LNCAP (cell line): ENCODE measurements at regions not wholly inside any gene's neighbourhood (a gene's known extent, or its start where the extent isn't known, plus 50 kb on each side); places are given as distances from the start of the nearest gene placed in this dataset.

ENCODE experiments used
- TF ChIP-seq, protein P1 (sequence below): fragments of 450-650 bp; IDR thresholded peaks from 2 replicates; pipeline ENCODE4 v1.5.1; 2017; ENCODE audit warnings: mild to moderate bottlenecking

DNA sequence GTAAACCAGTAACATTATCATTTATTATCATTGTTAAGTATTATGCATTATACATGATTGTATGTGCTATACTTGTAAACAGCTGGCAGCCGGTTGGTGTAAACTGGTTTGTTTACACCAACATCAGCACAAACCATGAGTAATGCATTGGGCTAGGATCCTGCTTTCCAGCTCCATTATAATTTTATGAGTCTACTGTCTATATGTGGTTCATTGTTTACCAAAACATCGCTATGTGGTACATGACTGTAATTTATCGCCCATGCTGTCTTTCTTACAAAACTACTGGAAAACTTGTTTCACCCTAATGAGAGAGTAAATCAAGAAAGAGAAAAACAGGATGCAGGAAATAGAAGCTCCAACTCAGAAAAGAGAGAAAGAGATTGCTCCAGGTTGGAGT is 224.8 kb upstream of the CBLB start:
- TF ChIP-seq, protein P1, sequence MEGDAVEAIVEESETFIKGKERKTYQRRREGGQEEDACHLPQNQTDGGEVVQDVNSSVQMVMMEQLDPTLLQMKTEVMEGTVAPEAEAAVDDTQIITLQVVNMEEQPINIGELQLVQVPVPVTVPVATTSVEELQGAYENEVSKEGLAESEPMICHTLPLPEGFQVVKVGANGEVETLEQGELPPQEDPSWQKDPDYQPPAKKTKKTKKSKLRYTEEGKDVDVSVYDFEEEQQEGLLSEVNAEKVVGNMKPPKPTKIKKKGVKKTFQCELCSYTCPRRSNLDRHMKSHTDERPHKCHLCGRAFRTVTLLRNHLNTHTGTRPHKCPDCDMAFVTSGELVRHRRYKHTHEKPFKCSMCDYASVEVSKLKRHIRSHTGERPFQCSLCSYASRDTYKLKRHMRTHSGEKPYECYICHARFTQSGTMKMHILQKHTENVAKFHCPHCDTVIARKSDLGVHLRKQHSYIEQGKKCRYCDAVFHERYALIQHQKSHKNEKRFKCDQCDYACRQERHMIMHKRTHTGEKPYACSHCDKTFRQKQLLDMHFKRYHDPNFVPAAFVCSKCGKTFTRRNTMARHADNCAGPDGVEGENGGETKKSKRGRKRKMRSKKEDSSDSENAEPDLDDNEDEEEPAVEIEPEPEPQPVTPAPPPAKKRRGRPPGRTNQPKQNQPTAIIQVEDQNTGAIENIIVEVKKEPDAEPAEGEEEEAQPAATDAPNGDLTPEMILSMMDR = no peak

DNA sequence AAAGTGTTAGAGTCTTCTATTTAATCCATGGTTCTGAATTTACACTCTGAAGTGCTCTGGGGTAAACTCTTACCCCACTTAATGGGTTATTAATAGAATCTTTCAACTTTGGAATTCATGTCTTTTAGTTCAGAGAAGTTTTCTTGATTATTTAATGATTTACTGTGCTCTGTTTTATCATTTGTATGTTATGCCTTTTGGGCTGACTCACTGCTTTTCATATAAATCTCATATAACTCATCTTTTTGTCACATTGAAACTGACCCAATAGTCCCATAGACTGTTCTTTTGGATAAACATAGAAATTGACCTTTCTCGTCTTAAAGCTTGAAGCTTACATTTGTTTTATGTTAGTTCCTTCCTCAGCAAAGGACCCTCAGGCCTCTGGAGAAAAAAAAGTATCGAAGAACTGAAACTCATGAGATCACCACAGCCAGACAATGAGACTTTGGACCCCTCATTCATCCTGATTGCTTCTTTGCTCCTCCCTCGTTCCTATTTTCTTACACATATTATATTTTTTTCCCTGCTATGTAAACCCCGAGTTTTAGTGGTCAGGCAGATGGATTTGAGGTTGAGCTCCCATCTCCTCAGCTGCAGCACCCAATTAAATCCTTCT is 229.1 kb upstream of the CBLB start:
- TF ChIP-seq, protein P1 = no peak

DNA sequence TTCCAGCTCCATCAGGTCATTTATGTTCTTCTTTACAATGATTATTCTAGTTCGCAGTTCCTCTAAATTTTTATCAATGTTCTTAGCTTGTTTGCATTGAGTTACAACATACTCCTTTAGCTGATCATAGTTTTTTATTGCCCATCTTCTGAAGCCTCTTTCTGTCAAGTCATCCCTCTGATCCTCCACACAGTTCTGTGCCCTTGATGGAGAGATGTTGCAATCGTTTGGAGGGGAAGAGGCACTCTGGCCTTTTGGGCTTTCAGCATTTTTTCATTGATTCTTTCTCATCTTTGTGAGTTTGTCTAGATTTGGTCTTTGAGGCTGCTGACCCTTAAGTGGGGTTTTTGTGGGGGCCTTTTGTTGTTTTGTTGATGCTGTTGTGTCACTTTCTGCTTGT is 234.6 kb upstream of the CBLB start:
- TF ChIP-seq, protein P1 = no peak

DNA sequence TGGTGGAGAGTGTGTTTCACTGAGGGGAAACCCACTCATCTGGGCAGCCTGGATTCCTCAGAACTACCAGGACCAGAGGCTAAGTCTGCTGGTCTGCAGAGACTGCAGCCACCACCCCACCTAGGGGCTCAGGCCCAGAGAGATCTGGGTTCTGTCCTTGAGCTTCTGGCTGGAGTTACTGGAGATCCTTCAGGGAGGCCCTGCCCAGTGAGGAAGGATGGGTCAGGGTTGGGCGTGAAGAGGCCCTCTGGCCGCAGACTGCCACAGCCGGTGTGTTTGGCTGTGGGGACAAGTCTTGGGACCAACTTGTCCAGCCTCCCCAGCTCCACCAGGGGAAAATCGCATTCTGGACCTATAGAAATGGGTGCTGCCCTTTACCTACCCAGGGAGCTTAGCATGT is 235.3 kb upstream of the CBLB start:
- TF ChIP-seq, protein P1 = no peak

DNA sequence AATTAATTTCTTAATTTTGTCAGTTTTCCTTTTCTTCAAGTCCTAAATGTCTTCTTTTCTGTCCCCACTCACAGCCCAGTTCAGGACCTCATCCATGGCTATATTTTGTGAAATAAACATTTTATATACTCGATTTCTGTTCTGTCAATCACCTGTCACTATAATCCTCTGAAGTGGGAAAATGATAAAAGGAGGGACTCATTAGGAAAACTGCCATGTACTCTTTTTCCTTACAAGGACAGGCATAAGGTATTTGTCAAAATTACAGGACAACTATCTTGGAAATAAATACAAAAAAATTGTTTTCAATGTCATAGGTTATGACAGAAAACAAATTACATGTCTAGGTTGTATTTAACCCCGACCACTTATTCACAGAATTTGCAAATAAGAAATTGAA is 240.1 kb upstream of the CBLB start:
- TF ChIP-seq, protein P1 = no peak

DNA sequence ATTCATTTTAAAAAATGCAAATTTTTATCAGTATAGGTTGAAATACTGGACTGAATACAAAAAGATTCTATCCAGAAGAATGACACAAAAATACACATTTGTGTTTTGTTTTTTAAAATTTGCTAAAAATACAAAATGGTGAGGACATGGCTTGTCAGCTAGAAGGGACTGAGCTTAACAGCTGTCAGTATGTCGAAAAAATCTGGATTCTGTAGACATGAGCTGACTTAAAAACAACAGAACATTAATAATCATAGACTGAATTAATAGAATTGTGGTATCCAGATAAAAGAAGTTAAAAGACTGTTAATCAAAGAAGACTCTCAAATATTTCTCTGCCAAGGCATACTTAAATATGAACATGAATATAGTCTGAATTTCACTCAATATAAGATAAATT is 244.9 kb upstream of the CBLB start:
- TF ChIP-seq, protein P1 = no peak

DNA sequence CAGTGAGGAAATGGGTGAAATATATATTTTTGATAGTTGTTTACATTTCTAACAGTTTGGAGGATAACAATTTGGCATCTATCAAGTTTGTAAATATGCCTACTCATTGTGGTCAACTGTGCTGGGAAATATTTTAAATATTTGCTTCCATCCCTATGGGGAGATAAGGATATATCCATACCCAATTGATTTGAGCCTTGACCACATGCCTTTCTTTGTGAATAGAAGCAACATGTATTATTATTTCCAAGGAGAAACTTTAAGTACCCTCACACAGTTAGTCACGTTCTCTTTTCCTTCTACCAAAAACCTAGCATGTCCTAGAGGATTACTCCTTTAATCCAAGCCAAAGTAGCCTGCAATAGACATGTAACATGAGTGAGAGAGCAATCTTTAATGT is 245.4 kb upstream of the CBLB start:
- TF ChIP-seq, protein P1 = no peak

DNA sequence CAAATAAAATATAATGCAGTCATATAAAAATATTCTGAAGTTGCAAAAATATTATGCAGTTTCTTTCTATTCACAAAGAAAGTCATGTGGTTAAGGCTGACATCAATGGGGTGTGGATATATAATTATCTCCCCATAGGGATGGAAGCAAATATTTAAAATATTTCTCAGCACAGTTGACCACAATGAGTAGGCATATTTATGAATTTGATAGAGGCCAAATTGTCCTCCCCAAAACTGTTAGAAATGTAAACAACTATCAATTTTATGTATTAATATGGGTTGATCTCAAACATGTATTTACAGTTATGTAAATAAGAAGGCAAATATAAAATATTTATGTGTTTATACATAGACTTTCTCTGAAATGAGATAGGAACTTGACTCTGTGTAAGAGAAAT is 246.0 kb upstream of the CBLB start:
- TF ChIP-seq, protein P1 = no peak
